Epithelial cell of prostate (primary cell): ENCODE measurements at regions not wholly inside any gene's neighbourhood (a gene's known extent, or its start where the extent isn't known, plus 50 kb on each side); places are given as distances from the start of the nearest gene placed in this dataset.
"Not testable (repeated sequence)": the region's sequence is repeated elsewhere in the genome, so short reads cannot be mapped to it uniquely, and the experiment has no call there.

Experiments used
- DNase-seq: peaks from one replicate; pipeline ENCODE4 v3.0.0-alpha.2; 2011; ENCODE audit warnings: low read depth, low spot score
- H3K27ac ChIP-seq: fragments of 450-650 bp; 2 replicates; pipeline ENCODE4 v1.5.1; 2017; ENCODE audit warnings: mild to moderate bottlenecking

- no peak for DNase-seq
- H3K27ac ChIP-seq: no peak overlapping the region
Observed at GRCh38 chr2:17460371-17461086, 57.7 kb downstream of the RAD51AP2 start.

GRCh38 chr2:17455343-17455742, 62.9 kb downstream of the RAD51AP2 start:
- H3K27ac ChIP-seq: no peak overlapping the region
- DNase-seq: no peak

- not testable (repeated sequence) for DNase-seq, H3K27ac ChIP-seq
Observed at GRCh38 chr2:17446191-17446590, 72.0 kb downstream of the RAD51AP2 start.

GRCh38 chr2:17445744-17446143, 72.5 kb downstream of the RAD51AP2 start:
- no peak for DNase-seq
- no peak overlapping the region for H3K27ac ChIP-seq

GRCh38 chr2:17442334-17442733, 75.9 kb downstream of the RAD51AP2 start:
- peak overlapping the region; percentile 58 for H3K27ac ChIP-seq
- DNase-seq: no peak

GRCh38 chr2:17441790-17442189, 76.5 kb downstream of the RAD51AP2 start:
- no peak for DNase-seq
- peak overlapping the region; percentile 58 for H3K27ac ChIP-seq

- peak overlapping the region; percentile 58 for H3K27ac ChIP-seq
- no peak for DNase-seq
Observed at GRCh38 chr2:17441055-17441771, 77.0 kb downstream of the RAD51AP2 start.

- DNase-seq: no peak
- H3K27ac ChIP-seq: no peak overlapping the region
Observed at GRCh38 chr2:17430326-17430725, 87.9 kb downstream of the RAD51AP2 start.

GRCh38 chr2:17429130-17429529, 89.1 kb downstream of the RAD51AP2 start:
- H3K27ac ChIP-seq: peak overlapping the region; percentile 82
- DNase-seq: peak; percentile 51

- H3K27ac ChIP-seq: peak overlapping the region; percentile 82
- no peak for DNase-seq
Observed at GRCh38 chr2:17427401-17427800, 90.8 kb downstream of the RAD51AP2 start.

- H3K27ac ChIP-seq: no peak overlapping the region
- DNase-seq: no peak
Observed at GRCh38 chr2:17426743-17427142, 91.5 kb downstream of the RAD51AP2 start.

- no peak overlapping the region for H3K27ac ChIP-seq
- DNase-seq: no peak
Observed at GRCh38 chr2:17422061-17422460, 96.2 kb downstream of the RAD51AP2 start.

GRCh38 chr2:17416884-17417391, 101.3 kb downstream of the RAD51AP2 start:
- DNase-seq: peak; percentile 96
- H3K27ac ChIP-seq: peak overlapping the region; percentile 80

- no peak for DNase-seq
- H3K27ac ChIP-seq: no peak overlapping the region
Observed at GRCh38 chr2:17413036-17413435, 105.2 kb downstream of the RAD51AP2 start.

- no peak for DNase-seq
Observed at GRCh38 chr2:17401096-17401495, 117.1 kb downstream of the RAD51AP2 start.

GRCh38 chr2:17398770-17399169, 119.5 kb downstream of the RAD51AP2 start:
- DNase-seq: no peak
- H3K27ac ChIP-seq: no peak overlapping the region

More at GRCh38 chr2:17401096-17401495, 117.1 kb downstream of the RAD51AP2 start:
- no peak overlapping the region for H3K27ac ChIP-seq

- DNase-seq: no peak
- no peak overlapping the region for H3K27ac ChIP-seq
Observed at GRCh38 chr2:17388798-17389197, 129.4 kb downstream of the RAD51AP2 start.

GRCh38 chr2:17387591-17387990, 130.6 kb downstream of the RAD51AP2 start:
- H3K27ac ChIP-seq: no peak overlapping the region
- no peak for DNase-seq

GRCh38 chr2:17386771-17387170, 131.5 kb downstream of the RAD51AP2 start:
- no peak for DNase-seq

GRCh38 chr2:17380003-17380402, 138.2 kb downstream of the RAD51AP2 start:
- no peak overlapping the region for H3K27ac ChIP-seq
- no peak for DNase-seq

More at GRCh38 chr2:17386771-17387170, 131.5 kb downstream of the RAD51AP2 start:
- no peak overlapping the region for H3K27ac ChIP-seq

GRCh38 chr2:17375262-17375661, 143.0 kb downstream of the RAD51AP2 start:
- no peak for DNase-seq
- no peak overlapping the region for H3K27ac ChIP-seq
